IMR-90 (cell line): ENCODE measurements at regions not wholly inside any gene's neighbourhood (a gene's known extent, or its start where the extent isn't known, plus 50 kb on each side); places are given as distances from the start of the nearest gene placed in this dataset.

Source experiments
- ATAC-seq: fragments of 200-7000 bp; cut with Tn5 transposase; 2 replicates; pipeline ENCODE4 v1.9.1; 2020; ENCODE audit warnings: low read depth, mild to moderate bottlenecking, moderate library complexity
- BruUV-seq: library from RNA; stranded (reverse); fragments of 400-500 nt; replicated peaks from 2 replicates; lab custom pipeline; 2021; lab: Mats Ljungman, UMichigan
- CTCF ChIA-PET: fragments of 300-600 bp; formaldehyde crosslinking; extraction: SDS; loops from one replicate; lab custom pipeline; 2021; ENCODE audit warnings: antibody characterized with exemption; lab: Yijun Ruan, JAX
- POLR2A ChIA-PET: fragments of 300-600 bp; sonication (Branson Sonifier 250); formaldehyde crosslinking; loops from one replicate; lab custom pipeline; 2022; ENCODE audit warnings: antibody characterized with exemption; ENCODE audit not compliant: unreplicated experiment; lab: Charles Lee
- DNase-seq: peaks from one replicate; pipeline ENCODE4 v3.0.0; 2013
- H2AFZ ChIP-seq: replicated peaks from 2 replicates; pipeline ENCODE3; 2013; ENCODE audit warnings: low read length, mild to moderate bottlenecking; ENCODE audit not compliant: poor library complexity
- H2AK5ac ChIP-seq: 2 replicates; pipeline ENCODE4 v1.6.1; 2013; ENCODE audit warnings: low read depth, low read length, inconsistent platforms
- H2AK9ac ChIP-seq: replicated peaks from 2 replicates; pipeline ENCODE3; 2013; ENCODE audit warnings: mild to moderate bottlenecking, low read depth, low read length, moderate library complexity; ENCODE audit not compliant: poor library complexity
- H2BK120ac ChIP-seq: 2 replicates; pipeline ENCODE4 v1.6.1; 2013; ENCODE audit warnings: low read depth, low read length, inconsistent platforms
- H2BK15ac ChIP-seq: 3 replicates; pipeline ENCODE4 v1.6.1; 2013; ENCODE audit warnings: low read depth, low read length, inconsistent platforms
- H2BK20ac ChIP-seq: 2 replicates; pipeline ENCODE4 v1.6.1; 2013; ENCODE audit warnings: low read depth, mild to moderate bottlenecking, inconsistent platforms, low read length, moderate library complexity
- H2BK5ac ChIP-seq: 2 replicates; pipeline ENCODE4 v1.6.1; 2013; ENCODE audit warnings: mild to moderate bottlenecking, low read depth, low read length, inconsistent platforms; ENCODE audit not compliant: poor library complexity, severe bottlenecking
- H3K14ac ChIP-seq: replicated peaks from 2 replicates; pipeline ENCODE4 v1.6.1; 2013; ENCODE audit warnings: low read depth, low read length, inconsistent platforms
- H3K18ac ChIP-seq: 2 replicates; pipeline ENCODE4 v1.6.1; 2013; ENCODE audit warnings: low read depth, low read length, control low read depth
- H3K23ac ChIP-seq: 2 replicates; pipeline ENCODE4 v1.6.1; 2013; ENCODE audit warnings: low read depth, low read length, inconsistent platforms
- H3K27ac ChIP-seq: 2 replicates; pipeline ENCODE4 v1.5.1; 2013; ENCODE audit warnings: mild to moderate bottlenecking, control low read depth, low read length; ENCODE audit not compliant: insufficient read depth
- H3K27me3 ChIP-seq: 2 replicates; pipeline ENCODE4 v1.6.1; 2013; ENCODE audit warnings: low read length; ENCODE audit not compliant: control insufficient read depth, insufficient read depth
- H3K36me3 ChIP-seq: 2 replicates; pipeline ENCODE4 v1.6.1; 2013; ENCODE audit warnings: low read length, mixed read lengths; ENCODE audit not compliant: control insufficient read depth, insufficient read depth
- H3K4ac ChIP-seq: 2 replicates; pipeline ENCODE4 v1.6.1; 2013; ENCODE audit warnings: low read depth, low read length, inconsistent platforms
- H3K4me1 ChIP-seq: 2 replicates; pipeline ENCODE4 v1.6.1; 2013; ENCODE audit warnings: low read length, mixed read lengths; ENCODE audit not compliant: control insufficient read depth, insufficient read depth
- H3K4me2 ChIP-seq: 2 replicates; pipeline ENCODE4 v1.6.1; 2013; ENCODE audit warnings: low read depth, mild to moderate bottlenecking, control low read depth, low read length, moderate library complexity
- H3K4me3 ChIP-seq: 2 replicates; pipeline ENCODE4 v1.5.1; 2013; ENCODE audit warnings: low read depth, mild to moderate bottlenecking, control low read depth, low read length, moderate library complexity; ENCODE audit not compliant: insufficient read depth
- H3K56ac ChIP-seq: 2 replicates; pipeline ENCODE4 v1.6.1; 2013; ENCODE audit warnings: low read length, inconsistent platforms; ENCODE audit not compliant: insufficient read depth; ENCODE audit errors: extremely low read depth
- H3K79me1 ChIP-seq, 2 experiments: 2 replicates each; pipeline ENCODE4 v1.6.1; 2013; ENCODE audit warnings: low read length in 2 of 2, inconsistent platforms in 1 of 2, low read depth in 1 of 2
- H3K9ac ChIP-seq: 2 replicates; pipeline ENCODE4 v1.6.1; 2013; ENCODE audit warnings: low read depth, low read length, control low read depth
- H3K9me1 ChIP-seq: 2 replicates; pipeline ENCODE4 v1.6.1; 2013; ENCODE audit warnings: low read length, inconsistent platforms; ENCODE audit not compliant: insufficient read depth
- H3K9me3 ChIP-seq: 2 replicates; pipeline ENCODE4 v1.6.1; 2013; ENCODE audit warnings: low read length; ENCODE audit not compliant: control insufficient read depth, insufficient read depth
- H4K20me1 ChIP-seq: 2 replicates; pipeline ENCODE4 v1.6.1; 2013; ENCODE audit warnings: low read length, inconsistent platforms; ENCODE audit not compliant: insufficient read depth
- H4K5ac ChIP-seq: 2 replicates; pipeline ENCODE4 v1.6.1; 2013; ENCODE audit warnings: mild to moderate bottlenecking, low read depth, low read length, control low read depth
- H4K8ac ChIP-seq, 2 experiments: 2 replicates each; pipeline ENCODE4 v1.6.1; 2013; ENCODE audit warnings: low read depth in 2 of 2, low read length in 2 of 2, control low read depth in 1 of 2, inconsistent platforms in 1 of 2
- H4K91ac ChIP-seq: 2 replicates; pipeline ENCODE4 v1.6.1; 2013; ENCODE audit warnings: low read depth, low read length, inconsistent platforms; ENCODE audit not compliant: insufficient read depth
- BHLHE40 ChIP-seq: fragments of 150-350 bp; IDR thresholded peaks from 2 replicates; pipeline ENCODE4 v1.6.1; 2016; ENCODE audit warnings: mild to moderate bottlenecking, low read depth, low read length
- CEBPB ChIP-seq: IDR thresholded peaks from 2 replicates; pipeline ENCODE4 v1.6.1; 2012; ENCODE audit warnings: low read depth, low read length, improper control_type of control experiment
- CHD1 ChIP-seq: IDR thresholded peaks from 2 replicates; pipeline ENCODE4 v1.6.1; 2012; ENCODE audit warnings: low read depth, low read length, improper control_type of control experiment
- CTCF ChIP-seq: conservative IDR thresholded peaks from 2 replicates; pipeline ENCODE4 v1.5.1; 2012; ENCODE audit warnings: mild to moderate bottlenecking, low read depth, low read length, improper control_type of control experiment
- ELK1 ChIP-seq: fragments of 150-350 bp; IDR thresholded peaks from 2 replicates; pipeline ENCODE4 v1.6.1; 2016; ENCODE audit warnings: low read depth, mild to moderate bottlenecking, low read length, moderate library complexity, borderline replicate concordance
- FOS ChIP-seq: fragments of 150-350 bp; IDR thresholded peaks from 2 replicates; pipeline ENCODE4 v1.6.1; 2016; ENCODE audit warnings: low read depth, low read length
- MAZ ChIP-seq: IDR thresholded peaks from 2 replicates; pipeline ENCODE4 v1.6.1; 2012; ENCODE audit warnings: low read depth, mild to moderate bottlenecking, low read length, improper control_type of control experiment, moderate library complexity, borderline replicate concordance
- MXI1 ChIP-seq: IDR thresholded peaks from 2 replicates; pipeline ENCODE4 v1.6.1; 2012; ENCODE audit warnings: low read depth, mild to moderate bottlenecking, low read length, moderate library complexity, borderline replicate concordance
- NFE2L2 ChIP-seq: fragments of 150-350 bp; IDR thresholded peaks from 2 replicates; pipeline ENCODE4 v1.6.1; 2016; ENCODE audit warnings: low read depth, mild to moderate bottlenecking, low read length
- POLR2A ChIP-seq: IDR thresholded peaks from 2 replicates; pipeline ENCODE4 v1.6.1; 2012; ENCODE audit warnings: mild to moderate bottlenecking, low read depth, low read length
- RAD21 ChIP-seq: IDR thresholded peaks from 2 replicates; pipeline ENCODE4 v1.6.1; 2012; ENCODE audit warnings: low read length, improper control_type of control experiment
- RCOR1 ChIP-seq: IDR thresholded peaks from 2 replicates; pipeline ENCODE4 v1.6.1; 2012; ENCODE audit warnings: mild to moderate bottlenecking, low read length, improper control_type of control experiment; ENCODE audit not compliant: insufficient replicate concordance
- RFX5 ChIP-seq: IDR thresholded peaks from 2 replicates; pipeline ENCODE4 v1.8.0; 2012; ENCODE audit warnings: low read depth, mild to moderate bottlenecking, low read length, moderate library complexity
- SMC3 ChIP-seq: fragments of 150-350 bp; IDR thresholded peaks from 2 replicates; pipeline ENCODE4 v1.6.1; 2016; ENCODE audit warnings: low read depth, mild to moderate bottlenecking, antibody characterized with exemption, low read length, moderate library complexity
- WGBS, 2 experiments: methylation state at CpG; one replicate each; pipeline versions ENCODE4 v1.1.5 to v1.1.7; 2013; ENCODE audit warnings: missing lambda C conversion rate in 2 of 2; ENCODE audit not compliant: insufficient read length in 1 of 2; ENCODE audit errors: extremely low coverage in 2 of 2; 5-methylcytosine and 5-hydroxymethylcytosine counted together
- dilution Hi-C: fragments of 300-500 bp; cut with HindIII; formaldehyde crosslinking; loops from one replicate; pipeline ENCODE4 v1.14.3; 2018; ENCODE audit warnings: low sequenced_read_pairs; ENCODE audit not compliant: unreplicated experiment
- in situ Hi-C: fragments of 300-500 bp; cut with MboI; formaldehyde crosslinking; loops from 3 replicates; pipeline ENCODE4 v1.14.3; 2019; ENCODE audit warnings: low sequenced_read_pairs, inconsistent platforms, mixed read lengths
- intact Hi-C: fragments of 100-400 bp; cut with micrococcal nuclease; formaldehyde crosslinking; loops from 2 replicates; pipeline ENCODE4 v1.10.0; 2022
- TF ChIP-seq, protein P1 (sequence below): fragments of 150-350 bp; IDR thresholded peaks from 2 replicates; pipeline ENCODE4 v1.6.1; 2017; ENCODE audit warnings: mild to moderate bottlenecking, antibody characterized with exemption, low read length, low read depth

- Histone ChIP-seq H3K4me1 (no peaks in the 10 kb centered on the region; the same call in 1 of the 2 replicates), H3K14ac (no peak overlapping the region), H2BK5ac (no peak overlapping the region), H3K56ac (no peak overlapping the region), H3K9me3 (no peaks in the 10 kb centered on the region), H4K91ac (no peak overlapping the region), H3K9me1 (no peaks in the 10 kb centered on the region), H2AK5ac (no peak overlapping the region), H4K8ac (no peak overlapping the region), H2BK15ac (no peak overlapping the region), H3K27ac (no peak overlapping the region), H3K4ac (no peak overlapping the region), H3K4me2 (no peak overlapping the region), H3K79me1 (no peaks in the 10 kb centered on the region), H2AK9ac (no peak overlapping the region), H2AFZ (peak overlapping the region; percentile 50), H4K20me1 (no peaks in the 10 kb centered on the region), H3K9ac (no peak overlapping the region), H3K18ac (no peak overlapping the region), H3K27me3 (peaks cover 41% of the 10 kb centered on the region), H3K36me3 (no peaks in the 10 kb centered on the region), H3K4me3 (no peak overlapping the region), H2BK20ac (no peak overlapping the region), H4K5ac (no peak overlapping the region), H3K23ac (no peak overlapping the region), H2BK120ac (no peak overlapping the region)
- WGBS, 2 experiments, result 28% methylated on average over 5 of the region's 11 CpGs; no CpG with 5 or more reads in 1 of the 2 experiments
- BruUV-seq, result no TSS peak
- POLR2A ChIA-PET, result no interaction called here
- ATAC-seq, result no peak
- CTCF ChIA-PET, result no interaction called here
- dilution Hi-C loops, result no loop called here
- DNase-seq, result peak; percentile 13
- in situ Hi-C loops, result no loop called here
- intact Hi-C loops, result no loop called here
- TF ChIP-seq NFE2L2, result no peak
- TF ChIP-seq RAD21, result no peak
- TF ChIP-seq BHLHE40, result no peak
- TF ChIP-seq RCOR1, result no peak
- no peak for TF ChIP-seq POLR2A
- no peak for TF ChIP-seq CHD1
- no peak for TF ChIP-seq CEBPB
- no peak for TF ChIP-seq MAZ
- TF ChIP-seq SMC3, result no peak
- no peak for TF ChIP-seq ELK1
- TF ChIP-seq, protein P1, sequence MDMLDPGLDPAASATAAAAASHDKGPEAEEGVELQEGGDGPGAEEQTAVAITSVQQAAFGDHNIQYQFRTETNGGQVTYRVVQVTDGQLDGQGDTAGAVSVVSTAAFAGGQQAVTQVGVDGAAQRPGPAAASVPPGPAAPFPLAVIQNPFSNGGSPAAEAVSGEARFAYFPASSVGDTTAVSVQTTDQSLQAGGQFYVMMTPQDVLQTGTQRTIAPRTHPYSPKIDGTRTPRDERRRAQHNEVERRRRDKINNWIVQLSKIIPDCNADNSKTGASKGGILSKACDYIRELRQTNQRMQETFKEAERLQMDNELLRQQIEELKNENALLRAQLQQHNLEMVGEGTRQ, result no peak
- TF ChIP-seq FOS, result no peak
- TF ChIP-seq RFX5, result no peak
- no peak for TF ChIP-seq MXI1
- TF ChIP-seq CTCF, result no peak
Measured at GRCh38 chr2:236972491-236973342, 113.0 kb upstream of the COPS8 start.
